Panc1 (cell line): ENCODE measurements at regions not wholly inside any gene's neighbourhood (a gene's known extent, or its start where the extent isn't known, plus 50 kb on each side); places are given as distances from the start of the nearest gene placed in this dataset.

ENCODE experiments used
- ATAC-seq: fragments of 200-7000 bp; cut with Tn5 transposase; 2 replicates; pipeline ENCODE4 v1.9.1; 2020; ENCODE audit warnings: mild to moderate bottlenecking, moderate library complexity
- BruUV-seq: library from RNA; stranded (reverse); fragments of 400-500 nt; replicated peaks from 2 replicates; lab custom pipeline; 2021; lab: Mats Ljungman, UMichigan
- CTCF ChIA-PET: fragments of 300-600 bp; sonication (Branson Sonifier 250); formaldehyde crosslinking; loops from one replicate; lab custom pipeline; 2022; ENCODE audit warnings: antibody characterized with exemption; lab: Charles Lee
- POLR2A ChIA-PET: fragments of 300-600 bp; sonication (Branson Sonifier 250); formaldehyde crosslinking; loops from one replicate; lab custom pipeline; 2022; ENCODE audit warnings: antibody characterized with exemption; lab: Charles Lee
- DNase-seq: peaks from one replicate; pipeline ENCODE4 v3.0.0-alpha.2; 2010; ENCODE audit warnings: low read depth, low spot score
- H3K27ac ChIP-seq: 2 replicates; pipeline ENCODE4 v1.5.1; 2011; ENCODE audit warnings: mild to moderate bottlenecking, low read length, inconsistent platforms
- H3K27me3 ChIP-seq: fragments of 200-500 bp; sonication (Bioruptor generic); 2 replicates; pipeline ENCODE4 v1.6.0; 2014; ENCODE audit warnings: low read length, inconsistent platforms; ENCODE audit not compliant: control insufficient read depth, insufficient read depth
- H3K36me3 ChIP-seq: fragments of 200-500 bp; sonication (Bioruptor generic); 2 replicates; pipeline ENCODE4 v1.5.1; 2014; ENCODE audit warnings: inconsistent platforms, mild to moderate bottlenecking, low read length, moderate library complexity; ENCODE audit not compliant: control insufficient read depth, insufficient read depth
- H3K4me1 ChIP-seq: 2 replicates; pipeline ENCODE4 v1.5.1; 2011; ENCODE audit warnings: inconsistent platforms, mild to moderate bottlenecking, low read length, moderate library complexity; ENCODE audit not compliant: control insufficient read depth, insufficient read depth
- H3K4me3 ChIP-seq, 2 experiments: 2 replicates each; pipeline ENCODE4 v1.5.1; 2011 to 2012; ENCODE audit warnings: low read depth in 2 of 2, low read length in 2 of 2, mild to moderate bottlenecking in 2 of 2, inconsistent platforms in 1 of 2, moderate library complexity in 1 of 2
- H3K9me3 ChIP-seq: fragments of 200-500 bp; sonication (Bioruptor generic); 2 replicates; pipeline ENCODE4 v1.5.1; 2014; ENCODE audit warnings: low read depth, mild to moderate bottlenecking, inconsistent platforms, low read length, moderate library complexity; ENCODE audit not compliant: control insufficient read depth, insufficient read depth
- CTCF ChIP-seq: fragments of 450-650 bp; IDR thresholded peaks from 2 replicates; pipeline ENCODE4 v1.5.1; 2017; ENCODE audit warnings: mild to moderate bottlenecking
- POLR2AphosphoS5 ChIP-seq: IDR thresholded peaks from 2 replicates; pipeline ENCODE4 v1.6.1; 2012; ENCODE audit warnings: mild to moderate bottlenecking, low read depth, low read length, moderate library complexity
- SIN3A ChIP-seq: IDR thresholded peaks from 2 replicates; pipeline ENCODE4 v1.6.1; 2012; ENCODE audit warnings: low read depth, mild to moderate bottlenecking, low read length, moderate library complexity, borderline replicate concordance; ENCODE audit not compliant: insufficient read depth
- TCF7L2 ChIP-seq: IDR thresholded peaks from 2 replicates; pipeline ENCODE4 v1.6.1; 2011; ENCODE audit warnings: mild to moderate bottlenecking, low read depth, low read length, inconsistent platforms
- in situ Hi-C: cut with HindIII; loops from 2 replicates; pipeline ENCODE4 v1.10.0; 2016; ENCODE audit warnings: low sequenced_read_pairs, low pct_unique_long_range_greater_than_20kb
- intact Hi-C: fragments of 100-400 bp; cut with micrococcal nuclease; formaldehyde crosslinking; loops from one replicate; pipeline ENCODE4 v1.10.0; 2022; ENCODE audit not compliant: unreplicated experiment
- TF ChIP-seq, protein P1 (sequence below), 2 experiments: IDR thresholded peaks; 2 replicates each; pipeline ENCODE4 v1.6.1; 2011 to 2012; ENCODE audit warnings: low read depth in 2 of 2, control low read depth in 1 of 2, low read length in 1 of 2, mild to moderate bottlenecking in 1 of 2, moderate library complexity in 1 of 2; ENCODE audit not compliant: insufficient read depth in 1 of 2

GRCh38 chr9:96109680-96110351 lies 192.2 kb downstream of the HSD17B3 start:
- DNase-seq (no peak), ATAC-seq (no peak)
- TF ChIP-seq CTCF, result no peak
- no peak for TF ChIP-seq TCF7L2
- TF ChIP-seq POLR2AphosphoS5, result no peak
- TF ChIP-seq SIN3A, result no peak
- TF ChIP-seq, protein P1, sequence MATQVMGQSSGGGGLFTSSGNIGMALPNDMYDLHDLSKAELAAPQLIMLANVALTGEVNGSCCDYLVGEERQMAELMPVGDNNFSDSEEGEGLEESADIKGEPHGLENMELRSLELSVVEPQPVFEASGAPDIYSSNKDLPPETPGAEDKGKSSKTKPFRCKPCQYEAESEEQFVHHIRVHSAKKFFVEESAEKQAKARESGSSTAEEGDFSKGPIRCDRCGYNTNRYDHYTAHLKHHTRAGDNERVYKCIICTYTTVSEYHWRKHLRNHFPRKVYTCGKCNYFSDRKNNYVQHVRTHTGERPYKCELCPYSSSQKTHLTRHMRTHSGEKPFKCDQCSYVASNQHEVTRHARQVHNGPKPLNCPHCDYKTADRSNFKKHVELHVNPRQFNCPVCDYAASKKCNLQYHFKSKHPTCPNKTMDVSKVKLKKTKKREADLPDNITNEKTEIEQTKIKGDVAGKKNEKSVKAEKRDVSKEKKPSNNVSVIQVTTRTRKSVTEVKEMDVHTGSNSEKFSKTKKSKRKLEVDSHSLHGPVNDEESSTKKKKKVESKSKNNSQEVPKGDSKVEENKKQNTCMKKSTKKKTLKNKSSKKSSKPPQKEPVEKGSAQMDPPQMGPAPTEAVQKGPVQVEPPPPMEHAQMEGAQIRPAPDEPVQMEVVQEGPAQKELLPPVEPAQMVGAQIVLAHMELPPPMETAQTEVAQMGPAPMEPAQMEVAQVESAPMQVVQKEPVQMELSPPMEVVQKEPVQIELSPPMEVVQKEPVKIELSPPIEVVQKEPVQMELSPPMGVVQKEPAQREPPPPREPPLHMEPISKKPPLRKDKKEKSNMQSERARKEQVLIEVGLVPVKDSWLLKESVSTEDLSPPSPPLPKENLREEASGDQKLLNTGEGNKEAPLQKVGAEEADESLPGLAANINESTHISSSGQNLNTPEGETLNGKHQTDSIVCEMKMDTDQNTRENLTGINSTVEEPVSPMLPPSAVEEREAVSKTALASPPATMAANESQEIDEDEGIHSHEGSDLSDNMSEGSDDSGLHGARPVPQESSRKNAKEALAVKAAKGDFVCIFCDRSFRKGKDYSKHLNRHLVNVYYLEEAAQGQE (IDR thresholded peaks at IDR 0.05; ENCODE audit: insufficient read depth in 1 of 2, low read depth in 2 of 2, low read length in 1 of 2), result no peak
- H3K27ac ChIP-seq, result no peak overlapping the region
- H3K27me3 ChIP-seq, result no peaks in the 10 kb centered on the region; the same call in 1 of the 2 replicates
- H3K4me3 ChIP-seq, result no peak overlapping the region
- in situ Hi-C loops (no loop called here), intact Hi-C loops (no loop called here)
- no peaks in the 10 kb centered on the region for H3K4me1 ChIP-seq
- BruUV-seq, result no TSS peak
- H3K9me3 ChIP-seq, result no peaks in the 10 kb centered on the region
- H3K36me3 ChIP-seq, result no peaks in the 10 kb centered on the region
- ChIA-PET POLR2A (interaction anchor here (0.6 kb wide), 1 partner anchor 62 kb away, joined by 7 read pairs; no protein-coding TSS in a partner anchor), CTCF (no interaction called here)

DNA sequence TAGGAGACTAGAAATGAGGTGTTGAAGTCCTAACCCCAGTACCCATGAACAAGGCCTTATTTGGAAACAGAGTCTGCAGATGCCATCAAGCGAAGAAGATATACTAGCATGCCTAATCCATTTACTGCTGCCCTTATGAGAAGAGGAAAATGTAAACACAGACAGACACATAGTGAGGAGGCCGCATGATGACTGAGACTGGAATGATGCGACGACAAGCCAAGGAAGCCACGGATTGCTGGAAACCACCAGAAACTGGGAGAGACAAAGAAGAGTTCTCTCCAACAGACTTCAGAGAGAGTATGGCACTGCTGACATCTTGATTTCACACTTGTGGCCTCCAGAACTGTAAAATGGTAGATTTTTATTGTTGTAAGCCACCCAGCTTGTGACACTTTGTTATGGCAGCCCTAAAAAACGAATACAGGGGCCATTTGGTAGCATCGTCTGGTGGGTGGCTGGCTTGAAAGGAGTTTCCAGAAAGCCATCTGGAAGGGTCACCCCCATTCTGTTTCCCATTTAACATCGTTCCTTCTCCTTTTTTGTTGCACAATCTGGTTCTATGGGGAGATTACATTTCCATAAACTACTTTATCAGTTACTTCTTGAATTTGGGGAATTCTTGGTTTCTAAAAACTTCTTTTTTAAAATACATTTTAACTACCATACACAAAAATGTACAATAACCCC lies 193.1 kb downstream of the HSD17B3 start:
- POLR2A ChIA-PET, result interaction anchor here (0.6 kb wide), 1 partner anchor 61 kb away, joined by 7 read pairs; no protein-coding TSS in a partner anchor
- no TSS peak for BruUV-seq
- ATAC-seq (no peak), DNase-seq (no peak)
- Histone ChIP-seq H3K27me3 (no peaks in the 10 kb centered on the region; the same call in 1 of the 2 replicates), H3K27ac (no peak overlapping the region), H3K36me3 (no peaks in the 10 kb centered on the region), H3K4me1 (no peaks in the 10 kb centered on the region), H3K4me3 (no peak overlapping the region), H3K9me3 (no peaks in the 10 kb centered on the region)
- CTCF ChIA-PET, result no interaction called here
- in situ Hi-C loops, result no loop called here
- intact Hi-C loops, result no loop called here
- TF ChIP-seq, protein P1 (IDR thresholded peaks at IDR 0.05; ENCODE audit: insufficient read depth in 1 of 2, low read depth in 2 of 2, low read length in 1 of 2), result no peak
- TF ChIP-seq SIN3A, result no peak
- TF ChIP-seq POLR2AphosphoS5, result no peak
- no peak for TF ChIP-seq CTCF
- TF ChIP-seq TCF7L2, result no peak
